Cardiac muscle cell (in vitro differentiated cells and primary cell): ENCODE measurements at regions not wholly inside any gene's neighbourhood (a gene's known extent, or its start where the extent isn't known, plus 50 kb on each side); places are given as distances from the start of the nearest gene placed in this dataset.

Experiments used
- DNase-seq, 2 donors: peaks; one replicate each; pipeline versions ENCODE4 v3.0.0 to v3.0.0-alpha.2; 2010 to 2017; ENCODE audit warnings: low read depth in 1 of 2, low spot score in 1 of 2
- H3K27ac ChIP-seq: fragments of 200-600 bp; sonication (generic); 2 replicates; pipeline ENCODE4 v1.5.1; 2016
- H3K27me3 ChIP-seq: fragments of 200-600 bp; sonication (generic); 2 replicates; pipeline ENCODE4 v1.6.0; 2016; ENCODE audit warnings: control low read depth
- H3K36me3 ChIP-seq: fragments of 200-600 bp; sonication (generic); 2 replicates; pipeline ENCODE4 v1.5.1; 2016; ENCODE audit warnings: control low read depth
- H3K4me1 ChIP-seq: fragments of 200-600 bp; sonication (generic); 2 replicates; pipeline ENCODE4 v1.8.1; 2017; ENCODE audit warnings: low read depth, mild to moderate bottlenecking, mixed run types
- H3K4me3 ChIP-seq: fragments of 200-600 bp; sonication (generic); 2 replicates; pipeline ENCODE4 v1.5.1; 2016; ENCODE audit warnings: mild to moderate bottlenecking
- H3K9me3 ChIP-seq: fragments of 200-600 bp; sonication (generic); 2 replicates; pipeline ENCODE4 v1.5.1; 2017; ENCODE audit warnings: low read depth, mild to moderate bottlenecking, control low read depth
- CTCF ChIP-seq: IDR thresholded peaks from 2 replicates; pipeline ENCODE4 v1.5.1; 2012; ENCODE audit warnings: low read depth, mild to moderate bottlenecking, low read length

- Histone ChIP-seq H3K36me3 (no peaks in the 10 kb centered on the region), H3K27ac (no peak overlapping the region), H3K4me1 (no peaks in the 10 kb centered on the region), H3K9me3 (no peaks in the 10 kb centered on the region), H3K4me3 (no peak overlapping the region), H3K27me3 (no peaks in the 10 kb centered on the region)
- DNase-seq: no peak
- TF ChIP-seq CTCF: no peak
Measured at GRCh38 chr5:130875656-130876055, 289.4 kb downstream of the HINT1 start.

GRCh38 chr5:130874861-130875417, 290.1 kb downstream of the HINT1 start:
- H3K4me3 ChIP-seq: no peak overlapping the region
- H3K27ac ChIP-seq: no peak overlapping the region
- no peaks in the 10 kb centered on the region for H3K9me3 ChIP-seq
- no peaks in the 10 kb centered on the region for H3K27me3 ChIP-seq
- no peak for DNase-seq
- no peaks in the 10 kb centered on the region for H3K36me3 ChIP-seq
- TF ChIP-seq CTCF: no peak
- no peaks in the 10 kb centered on the region for H3K4me1 ChIP-seq

GRCh38 chr5:130871346-130872086, 293.5 kb downstream of the HINT1 start:
- DNase-seq: peak; percentile 34 to 45
- no peaks in the 10 kb centered on the region for H3K9me3 ChIP-seq
- H3K4me1 ChIP-seq: no peaks in the 10 kb centered on the region
- TF ChIP-seq CTCF: peak; percentile 58
- no peaks in the 10 kb centered on the region for H3K27me3 ChIP-seq
- H3K36me3 ChIP-seq: no peaks in the 10 kb centered on the region
- H3K27ac ChIP-seq: no peak overlapping the region
- H3K4me3 ChIP-seq: no peak overlapping the region

- Histone ChIP-seq H3K9me3 (no peaks in the 10 kb centered on the region), H3K27ac (no peak overlapping the region), H3K27me3 (no peaks in the 10 kb centered on the region), H3K4me1 (no peaks in the 10 kb centered on the region), H3K4me3 (no peak overlapping the region), H3K36me3 (no peaks in the 10 kb centered on the region)
- peak in 1 of 2 donors; percentile 3 for DNase-seq
- TF ChIP-seq CTCF: no peak
Measured at GRCh38 chr5:130870691-130871090, 294.4 kb downstream of the HINT1 start.

- Histone ChIP-seq H3K4me3 (no peak overlapping the region), H3K4me1 (no peaks in the 10 kb centered on the region), H3K27me3 (no peaks in the 10 kb centered on the region), H3K27ac (no peak overlapping the region), H3K36me3 (no peaks in the 10 kb centered on the region), H3K9me3 (no peaks in the 10 kb centered on the region)
- DNase-seq: peak in 1 of 2 donors; percentile 43
- TF ChIP-seq CTCF: no peak
Measured at GRCh38 chr5:130868186-130868840, 296.7 kb downstream of the HINT1 start.
